Vagina (tissue), 2 donors: ENCODE measurements at regions not wholly inside any gene's neighbourhood (a gene's known extent, or its start where the extent isn't known, plus 50 kb on each side); places are given as distances from the start of the nearest gene placed in this dataset.
"Not testable (repeated sequence)": the region's sequence is repeated elsewhere in the genome, so short reads cannot be mapped to it uniquely, and the experiment has no call there.

Source experiments
- DNase-seq, 2 donors: peaks; one replicate each; pipeline ENCODE4 v3.0.0-alpha.2; 2017; ENCODE audit errors: extremely low spot score in 2 of 2
- H3K27ac ChIP-seq: fragments of 200-600 bp; sonication (generic); one replicate; pipeline ENCODE4 v1.5.1; 2019
- H3K27me3 ChIP-seq: fragments of 200-600 bp; sonication (generic); one replicate; pipeline ENCODE4 v1.5.1; 2019
- H3K36me3 ChIP-seq, 2 donors: fragments of 200-600 bp; sonication (generic); one replicate each; pipeline ENCODE4 v1.5.1; 2017 to 2019
- H3K4me1 ChIP-seq: fragments of 200-600 bp; sonication (generic); one replicate; pipeline ENCODE4 v1.5.1; 2019
- H3K4me3 ChIP-seq, 2 donors: fragments of 200-600 bp; sonication (generic); 1 replicate in 1 of 2; 2 replicates in 1 of 2; pipeline ENCODE4 v1.5.1; 2016 to 2019
- H3K9me3 ChIP-seq: fragments of 200-600 bp; sonication (generic); one replicate; pipeline ENCODE4 v1.5.1; 2019
- CTCF ChIP-seq, 3 experiments: fragments of 450-650 bp in 2 of 3; fragments of 200-600 bp in 1 of 3; sonication (generic) in 1 of 3; IDR thresholded peaks; one replicate each; pipeline ENCODE4 v1.5.1; 2017 to 2019; ENCODE audit warnings: antibody characterized with exemption in 3 of 3, mild to moderate bottlenecking in 2 of 3, moderate library complexity in 2 of 3
- POLR2A ChIP-seq, 2 donors: fragments of 450-650 bp; IDR thresholded peaks; one replicate each; pipeline ENCODE4 v1.6.1; 2017; ENCODE audit warnings: antibody characterized with exemption in 2 of 2, mild to moderate bottlenecking in 2 of 2, moderate library complexity in 2 of 2
- POLR2AphosphoS5 ChIP-seq, 2 donors: sonication (generic); formaldehyde crosslinking; IDR thresholded peaks; one replicate each; pipeline ENCODE4 v1.9.0; 2017; ENCODE audit warnings: antibody characterized with exemption in 2 of 2, mild to moderate bottlenecking in 2 of 2, low read depth in 1 of 2; ENCODE audit not compliant: insufficient read depth in 1 of 2
- intact Hi-C: fragments of 100-400 bp; cut with DNase I; formaldehyde crosslinking; loops from one replicate; pipeline ENCODE4 v1.15.1; 2023

- no peak for DNase-seq
- Histone ChIP-seq H3K9me3 (no peaks in the 10 kb centered on the region), H3K4me3 (no peak overlapping the region), H3K27me3 (no peaks in the 10 kb centered on the region), H3K4me1 (no peaks in the 10 kb centered on the region), H3K36me3 (no peaks in the 10 kb centered on the region), H3K27ac (no peak overlapping the region)
- intact Hi-C loops, result no loop called here
- TF ChIP-seq POLR2AphosphoS5 (IDR thresholded peaks at IDR 0.05; ENCODE audit: insufficient read depth in 1 of 2, low read depth in 1 of 2) (no peak), POLR2A (IDR thresholded peaks at IDR 0.05) (no peak), CTCF (IDR thresholded peaks at IDR 0.05) (no peak)
Measured at GRCh38 chr1:80155371-80155770, 1148.8 kb upstream of the ADGRL4 start.

- Histone ChIP-seq H3K27ac (no peak overlapping the region), H3K9me3 (no peaks in the 10 kb centered on the region), H3K27me3 (no peaks in the 10 kb centered on the region), H3K4me3 (no peak overlapping the region), H3K36me3 (no peaks in the 10 kb centered on the region), H3K4me1 (no peaks in the 10 kb centered on the region)
- TF ChIP-seq POLR2A (IDR thresholded peaks at IDR 0.05) (no peak), POLR2AphosphoS5 (IDR thresholded peaks at IDR 0.05; ENCODE audit: insufficient read depth in 1 of 2, low read depth in 1 of 2) (no peak), CTCF (IDR thresholded peaks at IDR 0.05) (no peak)
- no peak for DNase-seq
- intact Hi-C loops, result no loop called here
Measured at GRCh38 chr1:80154176-80154575, 1147.6 kb upstream of the ADGRL4 start.

- Histone ChIP-seq H3K4me1 (no peaks in the 10 kb centered on the region), H3K27ac (no peak overlapping the region), H3K9me3 (no peaks in the 10 kb centered on the region), H3K36me3 (no peaks in the 10 kb centered on the region), H3K4me3 (no peak overlapping the region), H3K27me3 (no peaks in the 10 kb centered on the region)
- no peak for TF ChIP-seq POLR2A (IDR thresholded peaks at IDR 0.05)
- TF ChIP-seq POLR2AphosphoS5 (IDR thresholded peaks at IDR 0.05; ENCODE audit: insufficient read depth in 1 of 2, low read depth in 1 of 2), result no peak
- no peak for TF ChIP-seq CTCF (IDR thresholded peaks at IDR 0.05)
- intact Hi-C loops, result no loop called here
- DNase-seq, result no peak
Measured at GRCh38 chr1:80153762-80154161, 1147.2 kb upstream of the ADGRL4 start.

- TF ChIP-seq POLR2A (IDR thresholded peaks at IDR 0.05) (no peak), CTCF (IDR thresholded peaks at IDR 0.05) (no peak), POLR2AphosphoS5 (IDR thresholded peaks at IDR 0.05; ENCODE audit: insufficient read depth in 1 of 2, low read depth in 1 of 2) (no peak)
- H3K4me1 ChIP-seq, result no peaks in the 10 kb centered on the region
- H3K9me3 ChIP-seq, result no peaks in the 10 kb centered on the region
- H3K4me3 ChIP-seq, result no peak overlapping the region
- intact Hi-C loops, result no loop called here
- H3K27ac ChIP-seq, result no peak overlapping the region
- H3K36me3 ChIP-seq, result no peaks in the 10 kb centered on the region
- H3K27me3 ChIP-seq, result no peaks in the 10 kb centered on the region
- no peak for DNase-seq
Measured at GRCh38 chr1:80143361-80143760, 1136.8 kb upstream of the ADGRL4 start.

GRCh38 chr1:80137946-80138602, 1131.5 kb upstream of the ADGRL4 start:
- H3K9me3 ChIP-seq, DNase-seq, H3K27ac ChIP-seq, H3K4me3 ChIP-seq, intact Hi-C loops, H3K4me1 ChIP-seq, H3K27me3 ChIP-seq, H3K36me3 ChIP-seq: not testable (repeated sequence)
